NCI-H146 treated with DMSO at 0.1 percent for 48 hours (cell line): ENCODE measurements at regions not wholly inside any gene's neighbourhood (a gene's known extent, or its start where the extent isn't known, plus 50 kb on each side); places are given as distances from the start of the nearest gene placed in this dataset.

Experiments used
- DNase-seq: peaks from one replicate; lab custom pipeline; 2025; ENCODE audit not compliant: unreplicated experiment; lab: John Stamatoyannopoulos, UW

DNA sequence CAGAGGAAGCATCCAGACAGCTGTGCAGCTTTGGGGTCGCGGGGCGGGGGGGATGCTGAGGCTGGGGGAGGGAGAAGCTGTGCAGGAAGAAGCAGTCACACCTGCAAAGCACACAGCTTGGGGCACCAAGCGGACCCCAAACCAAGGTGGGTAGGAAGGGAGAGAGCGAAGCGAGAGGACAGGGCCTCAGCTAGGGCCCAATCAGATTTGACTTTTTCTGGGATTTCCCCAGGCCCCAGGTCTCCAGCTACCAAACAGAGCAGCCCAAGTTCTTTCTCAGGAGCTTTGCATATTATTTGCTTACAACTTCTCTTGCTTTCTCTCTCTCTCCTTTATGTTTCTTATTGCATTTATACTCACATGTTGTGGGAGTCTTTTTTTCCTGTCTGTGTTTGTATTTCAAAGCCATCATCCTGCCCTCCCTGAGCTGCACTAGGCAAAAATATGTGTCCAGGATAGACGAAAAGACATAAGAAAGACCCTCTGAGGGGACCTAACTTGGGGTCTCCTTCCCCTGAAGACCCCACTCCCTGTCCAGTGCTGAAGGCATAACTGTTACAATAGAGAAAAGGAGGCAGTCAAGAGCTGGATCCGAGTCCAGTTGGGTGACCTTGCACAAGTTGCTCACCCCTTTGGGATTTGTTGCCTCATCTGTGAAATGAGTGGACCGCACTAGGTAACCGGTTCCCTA lies 50.6 kb upstream of the SMNDC1 start:
- DNase-seq, result no peak

DNA sequence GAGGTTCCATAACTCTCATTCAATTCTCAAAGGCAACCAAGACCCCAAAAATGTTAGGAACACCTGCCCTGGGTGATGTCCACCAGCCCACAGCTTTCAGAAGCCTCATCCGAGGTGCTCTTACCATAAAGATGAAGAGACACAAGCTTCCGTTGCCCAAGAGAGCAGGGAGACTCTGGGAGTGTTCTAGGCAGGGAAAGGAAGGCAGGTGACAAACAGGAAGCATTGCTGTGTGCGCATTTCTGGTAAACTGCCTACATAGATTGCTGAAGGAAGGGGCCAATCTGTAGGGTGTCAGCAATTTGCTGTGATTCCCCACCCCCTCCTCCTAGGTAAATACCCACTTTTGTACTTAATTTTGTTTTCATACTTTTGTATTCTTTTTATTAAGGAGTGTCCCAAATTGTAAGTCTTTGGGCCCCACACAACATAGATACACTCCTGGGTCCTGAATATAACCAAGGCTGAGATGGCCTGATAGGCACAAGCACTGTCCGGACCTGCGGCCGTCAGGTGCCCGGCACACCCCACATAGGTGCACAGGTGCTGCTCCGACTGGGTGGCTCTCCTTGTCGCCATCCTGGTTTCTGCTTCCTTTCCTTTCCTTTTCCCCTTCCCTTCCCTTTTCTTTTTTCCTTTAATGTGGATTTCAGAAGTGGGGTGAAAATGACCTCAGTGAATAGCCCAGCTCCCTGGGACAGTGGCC lies 51.4 kb upstream of the SMNDC1 start:
- no peak for DNase-seq

DNA sequence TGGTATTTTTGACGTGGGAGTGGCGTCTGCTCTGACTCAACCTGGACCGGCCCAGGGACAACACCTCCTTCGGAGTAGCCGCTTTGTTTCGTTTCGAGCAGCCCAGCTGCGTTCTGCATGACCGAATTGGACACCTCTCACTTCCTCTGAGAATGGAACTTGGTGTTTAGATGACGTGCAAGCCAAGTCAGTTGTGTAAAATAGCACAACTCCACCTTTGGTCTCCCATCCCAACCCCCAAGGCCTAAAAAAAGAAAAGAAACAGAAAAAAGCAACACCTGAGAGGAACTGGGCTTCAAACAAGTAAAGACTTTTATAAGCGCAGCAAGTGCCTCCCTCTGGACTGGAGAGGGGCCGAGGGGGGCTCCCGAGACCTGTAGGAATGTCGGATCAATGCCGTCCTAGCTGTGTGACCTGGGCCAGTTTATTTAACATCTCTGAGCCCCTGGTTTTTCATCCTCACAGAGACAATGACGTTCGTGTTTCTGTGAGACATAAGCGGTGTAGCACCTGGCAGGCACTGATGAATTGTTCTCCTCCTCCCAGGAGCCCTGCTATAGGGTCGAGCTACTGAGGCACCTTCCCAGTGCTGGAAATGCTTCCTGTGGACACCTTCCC lies 52.0 kb upstream of the SMNDC1 start:
- no peak for DNase-seq

DNA sequence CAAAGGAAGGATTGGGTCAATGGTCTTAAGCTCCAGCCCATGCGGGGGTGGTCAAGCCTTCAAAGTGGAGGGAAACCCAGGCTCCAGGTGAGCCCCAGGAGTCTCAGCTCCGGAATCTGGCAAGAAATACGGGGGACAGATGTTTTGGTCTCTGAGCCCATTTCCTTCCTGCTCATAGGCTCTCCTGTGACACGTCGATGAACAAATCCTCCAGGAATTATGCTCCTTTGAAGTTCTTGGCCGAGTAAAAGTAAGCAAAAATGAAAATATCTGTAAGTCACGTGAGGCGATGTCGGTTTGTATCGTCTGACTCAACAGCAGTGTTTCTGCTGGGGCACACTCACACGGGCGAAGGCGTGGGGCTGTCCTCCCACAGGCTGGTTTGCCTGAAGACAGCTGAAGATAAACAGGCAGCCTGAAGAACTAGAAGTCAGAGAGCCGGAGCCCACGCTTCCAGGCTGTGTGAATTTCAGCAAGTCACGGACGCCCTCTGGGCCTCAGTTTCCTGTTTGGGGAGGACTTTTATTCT lies 52.6 kb upstream of the SMNDC1 start:
- no peak for DNase-seq

DNA sequence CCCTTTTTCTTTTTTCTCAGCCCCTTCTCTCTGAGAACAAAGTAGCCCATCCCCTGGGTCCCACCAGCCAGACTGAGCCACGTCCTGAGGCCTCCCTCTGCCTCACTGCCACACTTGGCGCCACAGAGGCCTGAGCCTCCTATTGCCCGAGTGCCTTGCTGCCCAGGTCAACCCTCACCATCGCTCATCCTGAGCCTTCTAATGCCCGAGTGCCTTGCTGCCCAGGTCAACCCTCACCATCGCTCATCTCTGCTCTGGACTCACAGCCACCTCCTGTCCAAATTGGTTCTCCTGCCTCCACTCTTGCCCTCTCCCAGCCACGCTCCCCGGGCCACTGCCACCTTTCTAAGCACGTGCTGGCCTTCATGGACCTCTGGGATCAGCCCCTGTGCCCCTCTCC lies 53.2 kb upstream of the SMNDC1 start:
- DNase-seq, result no peak

DNA sequence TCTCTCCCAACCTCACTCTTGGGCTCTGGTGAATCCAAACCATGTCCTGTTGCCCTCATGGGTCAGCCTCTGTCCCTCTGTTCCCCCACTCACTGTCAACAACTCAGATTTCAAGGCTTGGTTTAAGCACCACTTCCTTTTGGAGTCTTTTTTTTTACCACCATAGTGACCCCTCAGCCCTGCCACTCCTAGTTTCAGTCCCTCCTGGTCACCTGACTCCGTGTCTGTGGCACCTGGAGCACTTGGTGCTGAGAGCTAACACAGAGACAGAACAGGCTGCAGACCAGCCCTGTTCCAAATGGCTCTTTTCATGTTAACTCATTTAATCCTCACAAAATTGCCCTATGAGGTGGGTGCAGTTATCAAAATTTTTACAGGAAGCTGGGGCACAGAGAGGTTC lies 53.6 kb upstream of the SMNDC1 start:
- no peak for DNase-seq

DNA sequence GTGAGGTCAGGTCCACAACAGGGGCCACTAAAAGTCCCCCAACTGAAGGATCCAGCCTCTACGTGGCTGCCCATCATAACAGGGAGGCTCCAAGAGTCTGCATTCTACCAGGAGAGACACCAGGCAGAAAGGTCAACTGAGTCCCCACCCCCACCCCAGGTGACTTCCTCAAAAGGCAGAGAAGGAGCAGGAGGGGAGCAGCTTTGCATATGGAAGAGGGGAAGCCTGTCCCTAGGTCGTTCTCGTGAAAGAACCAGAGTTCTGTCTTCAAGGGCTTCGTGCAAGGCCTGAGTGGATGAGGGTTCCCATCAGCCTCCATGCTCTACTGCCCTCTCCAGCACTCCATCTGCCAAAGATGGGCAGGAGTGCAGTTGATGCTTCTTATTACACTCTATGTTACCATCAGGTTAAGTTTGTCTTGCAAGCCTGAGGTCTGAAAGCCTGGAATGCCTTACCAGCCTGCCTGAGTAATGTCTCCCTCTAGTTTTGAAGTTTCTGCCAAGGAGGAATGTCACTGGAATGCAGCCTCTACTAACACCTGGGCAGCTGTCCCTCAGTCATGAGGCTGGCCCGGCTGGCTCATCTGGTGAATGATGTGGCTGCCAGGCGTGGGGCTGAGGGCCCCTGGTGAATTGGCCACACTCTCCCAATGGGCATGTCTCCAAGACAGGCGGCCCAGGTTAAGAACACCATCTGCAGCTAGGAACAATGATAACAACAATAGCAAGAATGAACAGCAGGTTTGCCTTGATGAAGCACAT lies 54.3 kb upstream of the SMNDC1 start:
- no peak for DNase-seq

DNA sequence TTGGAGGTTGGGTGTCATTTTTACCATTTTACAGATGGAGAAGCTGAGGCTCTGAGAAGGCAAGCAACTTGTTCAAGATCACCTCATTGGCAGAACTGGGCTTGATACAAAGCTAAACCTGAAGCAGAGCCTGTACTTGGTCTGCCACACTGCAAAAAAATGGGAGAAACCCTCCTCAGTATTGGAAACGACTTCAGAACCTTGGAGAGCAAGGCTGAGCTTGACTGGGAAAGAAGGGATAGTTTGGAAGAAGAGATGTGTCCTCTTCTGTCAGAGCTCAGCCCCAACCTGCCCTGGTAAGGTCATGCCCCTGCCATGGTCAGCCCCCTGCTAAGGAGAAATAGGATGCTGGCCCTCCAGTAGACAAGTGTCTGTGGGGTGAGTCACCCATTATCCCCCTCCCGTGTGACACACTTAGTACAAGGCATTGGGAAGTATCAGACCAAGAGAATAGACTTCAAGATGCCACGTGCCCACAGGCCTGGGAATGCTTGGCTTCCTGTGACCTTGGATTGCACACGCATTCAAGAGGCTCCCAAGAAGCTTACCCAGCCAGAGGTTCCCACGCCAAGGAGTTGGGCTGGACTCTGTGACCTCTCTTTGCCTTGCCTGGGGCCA lies 56.2 kb upstream of the SMNDC1 start:
- DNase-seq, result no peak

DNA sequence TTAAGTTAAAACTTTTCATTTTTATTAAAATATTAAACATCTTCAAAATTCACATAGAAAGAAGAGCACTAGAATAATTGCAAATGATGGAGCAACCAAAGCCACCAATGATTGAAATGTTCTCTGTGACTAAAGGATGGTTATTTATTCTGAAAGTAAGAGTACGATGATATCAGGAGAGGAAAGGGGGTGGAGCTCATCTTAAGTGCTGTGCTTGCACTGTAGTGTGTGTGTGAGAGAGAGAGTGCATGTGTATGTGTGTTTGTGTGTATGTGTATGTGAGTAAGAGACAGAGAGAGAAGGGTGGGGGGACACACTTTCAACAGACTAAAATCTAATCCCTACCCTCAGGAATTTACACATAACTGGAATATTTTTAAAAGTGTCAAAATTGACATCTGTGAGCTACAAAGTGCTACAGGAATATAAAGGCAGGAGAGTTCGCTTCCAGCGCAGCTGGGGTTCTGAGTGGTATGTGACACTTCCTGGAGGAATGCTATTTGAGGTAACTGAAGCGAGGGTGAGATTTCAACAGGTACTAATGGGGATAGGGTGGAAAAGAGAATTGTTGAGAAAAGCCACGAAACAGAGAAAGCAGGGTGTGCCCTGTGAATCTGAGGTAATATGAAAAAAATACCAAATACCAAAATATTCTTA lies 57.2 kb upstream of the SMNDC1 start:
- DNase-seq, result no peak

DNA sequence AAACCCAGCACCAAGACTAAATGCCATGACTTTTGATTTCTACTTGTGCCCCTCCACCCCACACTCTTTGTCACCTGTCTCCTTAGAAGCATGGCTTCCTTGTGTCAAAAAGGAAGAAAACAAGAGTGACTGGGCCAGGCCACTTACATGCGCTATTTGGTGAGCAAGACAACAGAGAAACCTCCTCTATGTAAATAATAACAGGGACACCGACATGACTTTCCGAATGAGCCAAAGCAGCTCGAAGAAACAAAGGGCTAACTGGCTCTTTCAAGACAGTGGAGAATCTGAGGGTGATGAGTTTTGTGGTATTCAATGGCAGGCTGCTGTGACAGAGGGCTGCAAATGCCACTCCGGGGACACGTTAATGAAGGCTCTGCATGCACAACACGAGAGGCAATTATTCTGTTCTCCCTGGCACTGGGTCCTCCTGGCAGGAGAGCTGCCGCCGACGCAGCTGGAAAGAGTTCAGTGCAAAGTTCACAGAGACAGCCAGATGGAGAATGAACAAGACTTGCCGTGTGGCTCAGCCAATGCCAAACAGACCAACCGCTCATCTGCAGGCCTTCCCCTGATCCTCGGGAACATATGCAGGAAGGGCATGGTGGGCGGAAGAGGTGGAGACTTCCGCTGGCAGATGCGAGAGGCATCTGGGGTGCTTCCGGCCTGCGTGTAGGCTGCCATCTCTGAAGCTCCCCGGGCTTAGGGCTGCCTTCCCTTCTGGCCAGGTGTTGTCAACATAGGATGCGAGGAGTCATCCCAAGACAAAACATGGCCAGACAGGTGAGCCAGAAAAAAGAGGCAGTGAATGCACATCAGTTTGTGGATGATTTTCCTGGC lies 59.1 kb upstream of the SMNDC1 start:
- DNase-seq, result no peak

DNA sequence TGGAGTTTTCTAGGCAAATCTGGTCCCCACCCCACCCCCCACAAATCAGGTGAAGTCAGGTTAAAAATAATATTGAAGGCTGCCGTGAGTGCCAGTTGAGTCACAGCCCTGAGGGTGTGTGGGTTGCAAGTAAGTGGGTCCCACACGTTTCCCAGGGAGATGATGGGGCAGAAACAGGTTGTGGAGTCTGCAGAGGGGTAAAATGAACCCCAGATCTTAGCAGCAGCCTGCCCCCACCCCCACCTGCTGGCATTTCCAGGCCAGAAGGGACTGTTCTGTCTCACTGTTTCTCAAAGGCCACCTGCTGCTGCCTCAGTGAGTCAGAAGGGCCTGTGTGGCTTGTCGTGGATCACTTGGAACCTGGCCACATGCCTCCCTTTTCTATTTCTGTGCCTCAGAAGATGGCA lies 59.8 kb upstream of the SMNDC1 start:
- no peak for DNase-seq

DNA sequence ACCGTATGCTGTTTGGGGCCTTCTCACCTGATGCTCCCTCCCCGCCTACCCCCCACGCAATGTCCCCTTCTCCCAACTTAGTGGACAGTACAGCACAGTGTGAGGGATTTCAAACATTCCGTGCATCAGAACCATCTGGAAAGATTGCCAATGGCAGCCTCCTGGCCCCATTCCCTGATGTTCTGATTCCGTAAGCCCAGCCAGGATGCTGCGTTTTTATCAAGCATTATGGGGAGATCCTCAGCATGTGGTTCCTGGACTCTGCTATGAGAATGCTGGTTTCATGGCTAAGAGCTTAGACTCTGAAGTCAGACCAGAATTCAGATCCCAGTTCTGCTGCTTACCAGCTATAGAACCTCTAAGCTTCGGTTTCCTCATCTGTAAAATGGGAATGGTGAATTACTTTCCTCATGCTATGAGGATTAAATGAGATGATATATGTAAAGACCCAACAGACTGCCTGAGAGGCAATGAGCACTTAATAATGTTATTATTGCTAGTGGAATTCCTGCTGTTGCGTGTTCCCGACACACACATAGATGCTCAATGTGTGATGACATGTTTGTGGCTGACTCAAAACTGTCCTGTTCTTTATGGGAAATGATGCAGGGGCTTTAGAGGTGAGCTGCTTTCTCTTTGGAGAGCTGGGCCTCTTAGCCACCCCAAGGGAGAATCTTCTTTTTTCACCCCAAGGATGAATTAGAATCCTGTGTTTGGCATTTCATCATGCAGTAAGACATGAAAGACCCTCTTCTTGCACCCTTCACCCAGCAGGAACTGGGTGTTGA lies 60.8 kb upstream of the SMNDC1 start:
- no peak for DNase-seq

DNA sequence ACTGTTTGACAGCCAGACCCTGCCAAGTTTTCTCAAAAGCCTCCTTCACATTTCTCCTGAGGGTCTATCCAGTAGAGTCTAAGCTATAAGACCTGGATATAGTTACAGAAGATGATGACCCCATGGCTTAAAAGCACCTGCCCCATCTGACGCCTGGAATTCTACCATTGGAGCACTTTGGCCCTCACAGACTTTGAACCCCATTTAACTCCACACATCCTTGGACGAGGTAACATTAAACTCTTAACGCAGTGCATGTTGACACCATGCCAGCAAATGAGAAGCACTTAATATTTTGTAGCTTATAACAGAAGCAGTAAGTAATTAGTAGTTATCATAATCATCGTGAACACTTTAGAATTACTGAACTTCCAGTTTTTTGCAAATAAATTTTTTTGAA lies 61.9 kb upstream of the SMNDC1 start:
- DNase-seq, result no peak

DNA sequence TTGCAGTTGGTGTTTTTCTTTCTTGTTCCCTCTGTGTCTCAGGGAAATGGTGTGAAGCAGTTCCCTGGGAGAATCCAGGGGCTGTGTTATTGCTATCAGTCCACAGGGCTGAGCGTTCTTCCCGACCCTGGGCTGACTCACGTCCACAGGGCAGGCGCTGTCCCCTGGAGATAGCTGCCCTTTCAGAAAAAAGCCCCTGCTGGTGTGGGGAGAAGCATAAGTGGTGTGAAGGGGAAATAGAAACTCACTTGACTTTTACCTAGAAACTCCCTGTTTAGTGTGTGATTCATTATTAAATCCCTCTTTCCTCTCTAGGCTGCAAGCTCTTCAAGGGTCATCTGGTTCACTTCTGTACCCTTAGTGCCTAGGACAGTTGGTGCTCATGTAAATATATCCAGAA lies 63.3 kb upstream of the SMNDC1 start:
- no peak for DNase-seq

DNA sequence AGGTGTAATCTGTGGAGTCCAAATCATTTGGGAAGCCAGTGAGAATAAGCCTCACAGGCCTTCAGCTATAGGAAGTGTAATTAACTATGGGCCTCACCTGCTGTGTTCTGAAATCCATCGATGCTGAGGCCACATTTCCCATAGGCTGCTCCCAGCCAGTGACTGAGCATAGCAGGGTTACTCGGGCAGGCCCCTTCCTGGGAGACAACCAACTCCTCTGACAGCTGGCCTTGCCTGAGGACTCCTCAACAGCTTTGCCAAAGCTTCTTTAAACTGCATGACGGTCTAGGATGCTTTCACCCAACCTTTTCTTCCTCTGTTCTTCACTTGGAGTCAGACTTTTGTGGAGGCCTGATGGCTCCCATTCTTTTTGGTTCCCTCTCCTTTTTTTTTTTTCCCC lies 63.8 kb upstream of the SMNDC1 start:
- DNase-seq, result no peak

DNA sequence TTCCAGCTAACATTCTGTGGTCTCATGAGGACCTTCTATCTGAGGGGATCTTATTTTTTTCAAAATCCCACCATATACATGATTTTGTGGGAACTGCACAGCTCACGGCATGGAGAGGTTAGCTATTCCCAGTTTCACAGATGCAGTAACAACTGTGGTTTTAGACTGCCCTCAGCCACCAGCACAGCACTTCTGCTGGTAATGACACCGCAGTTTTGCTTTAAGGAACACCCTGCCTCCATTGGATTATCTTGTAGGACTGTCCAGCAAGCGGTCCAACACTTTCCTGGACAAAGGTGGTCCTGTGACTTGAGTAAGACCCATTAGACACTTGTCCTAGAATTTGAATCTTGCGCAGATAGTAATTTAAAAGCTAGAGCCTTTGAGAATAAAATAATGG lies 65.3 kb upstream of the SMNDC1 start:
- no peak for DNase-seq

DNA sequence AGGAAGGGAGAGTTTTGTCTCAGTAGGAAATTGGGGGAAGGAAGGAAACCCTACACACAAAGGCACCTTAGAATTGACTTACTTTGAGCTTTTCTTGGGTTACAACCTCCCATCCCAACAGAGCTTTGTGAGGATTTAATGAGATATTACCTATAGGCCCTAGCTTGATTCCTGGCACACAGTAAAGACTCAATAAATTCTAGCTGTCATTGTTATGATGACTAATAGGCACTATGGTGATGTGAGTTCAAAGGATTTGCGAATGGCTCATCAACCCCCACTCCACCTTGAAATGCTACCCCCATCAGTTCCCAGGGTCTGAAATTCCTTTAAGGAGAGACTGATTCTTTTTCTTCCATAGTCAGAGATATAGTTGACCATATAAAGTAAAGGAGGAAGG lies 67.9 kb upstream of the SMNDC1 start:
- DNase-seq, result no peak

DNA sequence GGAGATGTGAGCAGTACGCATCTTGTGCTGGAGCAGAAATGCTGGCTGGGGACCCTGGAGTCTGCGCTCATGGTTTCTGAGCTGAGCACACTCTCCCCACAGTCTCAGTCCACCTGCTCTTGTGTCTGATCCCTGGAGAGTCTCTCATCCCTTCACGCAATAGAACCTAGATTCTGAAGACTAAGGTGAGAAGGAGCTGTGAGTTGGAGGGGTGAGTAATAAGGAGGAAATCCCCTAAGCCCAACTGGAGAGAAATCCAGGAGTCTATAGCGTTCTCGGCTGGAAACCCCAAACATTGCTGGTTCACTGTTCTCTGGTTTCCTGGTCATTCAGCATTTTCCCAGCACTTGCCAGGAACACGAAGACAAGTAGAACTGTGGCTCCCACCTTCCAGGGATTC lies 68.3 kb upstream of the SMNDC1 start:
- DNase-seq, result no peak
